GM12864 (cell line): ENCODE measurements at regions not wholly inside any gene's neighbourhood (a gene's known extent, or its start where the extent isn't known, plus 50 kb on each side); places are given as distances from the start of the nearest gene placed in this dataset.

Experiments used
- DNase-seq: peaks from one replicate; pipeline ENCODE4 v3.0.0-alpha.2; 2011; ENCODE audit warnings: low read depth
- H3K4me3 ChIP-seq: 2 replicates; pipeline ENCODE4 v1.5.1; 2011; ENCODE audit warnings: mild to moderate bottlenecking, low read depth, low read length, control low read depth
- TF ChIP-seq, protein P1 (sequence below): IDR thresholded peaks from 2 replicates; pipeline ENCODE4 v1.5.1; 2011; ENCODE audit warnings: low read depth, mild to moderate bottlenecking, moderate library complexity, low read length, control low read depth, inconsistent platforms; ENCODE audit errors: missing control alignments

DNA sequence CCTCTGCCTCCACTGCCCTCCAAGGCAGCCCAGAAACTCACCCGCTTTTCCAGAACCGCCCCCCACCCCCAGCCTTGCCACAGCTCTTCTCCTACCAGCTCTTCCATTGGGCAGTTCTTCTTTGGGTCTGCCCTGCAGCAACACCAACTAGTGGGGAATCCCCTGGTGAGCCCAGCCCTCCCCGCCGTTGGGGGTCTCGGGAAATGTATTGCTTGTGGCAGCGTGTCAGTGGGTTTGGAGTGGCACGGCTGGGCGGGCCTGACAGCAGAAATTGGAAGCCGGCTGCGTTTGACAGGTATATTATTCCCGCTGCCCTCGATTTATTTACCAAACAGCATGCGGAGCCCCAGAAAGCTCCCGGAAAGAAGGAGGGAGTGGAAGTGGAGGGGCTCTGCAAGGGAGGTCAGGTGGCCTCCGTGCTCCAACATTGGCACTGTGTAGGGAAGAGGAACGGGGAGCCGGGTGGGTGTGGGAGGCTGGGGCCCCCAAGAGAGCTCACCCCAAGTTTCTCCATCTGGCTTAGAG lies 65.2 kb upstream of the NECTIN1 start:
- TF ChIP-seq, protein P1, sequence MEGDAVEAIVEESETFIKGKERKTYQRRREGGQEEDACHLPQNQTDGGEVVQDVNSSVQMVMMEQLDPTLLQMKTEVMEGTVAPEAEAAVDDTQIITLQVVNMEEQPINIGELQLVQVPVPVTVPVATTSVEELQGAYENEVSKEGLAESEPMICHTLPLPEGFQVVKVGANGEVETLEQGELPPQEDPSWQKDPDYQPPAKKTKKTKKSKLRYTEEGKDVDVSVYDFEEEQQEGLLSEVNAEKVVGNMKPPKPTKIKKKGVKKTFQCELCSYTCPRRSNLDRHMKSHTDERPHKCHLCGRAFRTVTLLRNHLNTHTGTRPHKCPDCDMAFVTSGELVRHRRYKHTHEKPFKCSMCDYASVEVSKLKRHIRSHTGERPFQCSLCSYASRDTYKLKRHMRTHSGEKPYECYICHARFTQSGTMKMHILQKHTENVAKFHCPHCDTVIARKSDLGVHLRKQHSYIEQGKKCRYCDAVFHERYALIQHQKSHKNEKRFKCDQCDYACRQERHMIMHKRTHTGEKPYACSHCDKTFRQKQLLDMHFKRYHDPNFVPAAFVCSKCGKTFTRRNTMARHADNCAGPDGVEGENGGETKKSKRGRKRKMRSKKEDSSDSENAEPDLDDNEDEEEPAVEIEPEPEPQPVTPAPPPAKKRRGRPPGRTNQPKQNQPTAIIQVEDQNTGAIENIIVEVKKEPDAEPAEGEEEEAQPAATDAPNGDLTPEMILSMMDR = no peak
- DNase-seq = no peak
- H3K4me3 ChIP-seq = no peak overlapping the region

DNA sequence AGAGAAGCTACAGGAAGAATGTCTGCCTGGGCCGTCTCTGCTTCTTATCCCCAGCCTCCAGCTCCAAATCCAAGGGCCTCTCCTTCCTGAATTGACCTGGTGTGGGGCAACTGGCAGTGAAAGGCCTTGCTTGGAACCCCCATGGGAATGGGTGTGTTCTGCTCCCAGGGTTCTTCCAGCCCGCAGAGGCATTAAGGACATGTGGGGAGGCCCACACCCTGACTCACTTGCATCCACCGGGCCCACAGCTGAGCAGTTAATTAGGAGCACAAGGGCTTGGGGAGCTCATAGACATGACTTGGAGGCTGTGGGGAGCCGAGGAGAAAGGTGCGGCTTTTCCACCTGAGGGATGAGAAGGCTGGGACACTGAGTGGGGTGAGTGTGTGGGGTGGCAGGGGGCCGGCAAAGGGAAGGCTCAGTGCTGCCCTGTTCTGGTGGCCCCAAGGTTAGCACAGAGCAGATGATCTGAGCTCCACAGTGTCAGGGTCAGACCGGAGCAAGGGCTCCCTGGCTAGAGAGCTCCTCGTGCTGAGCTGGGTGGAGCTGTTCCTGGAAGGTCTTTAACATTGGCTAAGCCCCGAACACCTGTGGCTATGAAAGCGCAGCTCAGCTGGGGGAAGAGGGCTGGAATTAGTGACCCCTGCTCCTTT lies 64.5 kb upstream of the NECTIN1 start:
- H3K4me3 ChIP-seq = no peak overlapping the region
- TF ChIP-seq, protein P1 = no peak
- no peak for DNase-seq

DNA sequence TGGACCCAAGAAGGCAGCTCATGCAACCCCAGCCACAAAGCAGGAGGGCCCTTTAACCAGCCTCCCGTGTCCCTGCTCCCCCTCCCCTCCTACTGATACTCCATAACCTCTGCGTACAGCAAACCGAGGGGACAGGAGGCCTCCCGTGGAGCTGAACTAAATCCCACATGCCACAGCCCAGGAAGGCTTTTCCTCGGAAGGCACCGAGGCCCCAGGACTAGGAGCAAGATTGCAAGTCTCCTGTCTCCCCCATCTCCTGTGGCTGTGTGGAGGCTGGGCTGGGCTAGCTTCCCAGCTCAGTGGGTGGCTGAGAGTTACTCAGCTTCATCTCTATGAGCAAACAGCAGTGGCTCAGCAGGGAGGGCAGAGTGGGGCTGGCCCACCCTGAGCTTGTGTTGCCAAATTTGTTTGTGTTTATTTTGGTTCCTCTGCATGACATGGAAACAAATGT lies 62.7 kb upstream of the NECTIN1 start:
- H3K4me3 ChIP-seq = no peak overlapping the region
- no peak for DNase-seq
- TF ChIP-seq, protein P1 = no peak

DNA sequence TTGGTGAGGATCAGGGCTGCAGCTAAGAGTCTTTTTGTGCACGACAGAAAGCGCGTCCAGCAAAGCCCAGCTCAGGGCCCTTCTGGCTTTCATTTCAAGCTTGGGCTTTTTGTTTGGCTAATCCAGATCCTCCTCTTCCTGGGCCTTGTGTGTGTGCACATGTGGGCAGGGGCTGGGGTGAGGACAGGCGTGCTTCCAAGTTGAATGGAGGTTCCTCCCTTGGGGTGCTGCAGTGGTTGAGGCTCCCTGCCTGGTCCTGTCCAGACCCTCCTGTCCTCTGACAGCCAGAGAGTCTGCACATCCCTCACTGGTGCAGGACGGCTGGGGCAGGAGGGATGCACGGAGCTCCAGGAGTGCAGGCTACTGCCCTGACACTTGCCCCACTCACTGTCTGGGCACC lies 62.0 kb upstream of the NECTIN1 start:
- no peak overlapping the region for H3K4me3 ChIP-seq
- no peak for DNase-seq
- TF ChIP-seq, protein P1 = no peak

DNA sequence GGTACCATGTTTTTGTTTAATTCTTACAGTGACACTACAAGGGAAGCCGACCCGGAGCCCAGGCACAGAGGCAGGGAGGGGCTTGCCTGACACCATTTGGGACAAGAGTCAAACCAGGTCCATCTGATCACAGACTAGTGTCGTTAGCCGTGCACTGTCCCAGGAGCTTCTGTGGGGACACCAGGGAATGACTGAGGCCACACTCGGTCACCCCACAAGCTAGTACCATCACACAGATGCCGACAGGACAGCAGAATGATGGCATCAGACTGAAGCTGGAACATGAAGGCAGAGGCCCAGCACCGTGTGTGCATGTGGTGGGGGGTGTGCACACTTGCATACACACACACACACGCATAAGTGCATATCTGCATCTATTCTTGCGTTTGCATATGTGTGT lies 61.5 kb upstream of the NECTIN1 start:
- TF ChIP-seq, protein P1 = no peak
- H3K4me3 ChIP-seq = no peak overlapping the region
- DNase-seq = no peak

DNA sequence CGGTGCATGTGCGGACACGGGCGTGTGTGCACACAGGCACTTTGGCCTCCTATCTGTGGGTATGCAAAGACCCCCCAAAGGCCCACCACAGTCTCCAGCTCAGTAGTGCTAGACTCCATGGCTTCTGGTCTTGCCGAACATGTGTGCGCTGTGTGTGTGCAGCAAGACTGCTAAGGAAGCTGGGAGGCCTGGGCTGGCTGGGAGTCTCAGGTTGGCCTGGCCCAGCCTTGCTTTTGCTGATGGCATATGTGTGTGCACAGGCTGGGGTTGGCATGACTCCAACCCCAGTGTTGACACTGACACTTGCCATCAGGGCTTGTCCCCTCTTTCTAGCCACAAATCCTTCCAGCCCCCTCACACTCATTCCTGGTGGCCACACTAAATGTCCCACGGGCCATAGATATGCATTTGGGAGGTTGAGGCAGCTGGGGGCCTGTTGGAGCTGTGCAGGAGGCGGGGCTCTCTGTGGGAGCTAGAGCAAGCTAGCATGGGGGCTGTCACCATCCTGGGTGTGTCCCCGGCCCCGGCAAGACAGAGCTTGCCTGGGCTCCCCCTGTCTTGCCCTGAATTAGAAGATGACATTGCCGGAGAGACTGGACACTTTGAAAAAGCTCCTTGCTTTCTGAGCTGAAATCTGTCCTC lies 60.9 kb upstream of the NECTIN1 start:
- no peak overlapping the region for H3K4me3 ChIP-seq
- DNase-seq = no peak
- TF ChIP-seq, protein P1 = no peak

DNA sequence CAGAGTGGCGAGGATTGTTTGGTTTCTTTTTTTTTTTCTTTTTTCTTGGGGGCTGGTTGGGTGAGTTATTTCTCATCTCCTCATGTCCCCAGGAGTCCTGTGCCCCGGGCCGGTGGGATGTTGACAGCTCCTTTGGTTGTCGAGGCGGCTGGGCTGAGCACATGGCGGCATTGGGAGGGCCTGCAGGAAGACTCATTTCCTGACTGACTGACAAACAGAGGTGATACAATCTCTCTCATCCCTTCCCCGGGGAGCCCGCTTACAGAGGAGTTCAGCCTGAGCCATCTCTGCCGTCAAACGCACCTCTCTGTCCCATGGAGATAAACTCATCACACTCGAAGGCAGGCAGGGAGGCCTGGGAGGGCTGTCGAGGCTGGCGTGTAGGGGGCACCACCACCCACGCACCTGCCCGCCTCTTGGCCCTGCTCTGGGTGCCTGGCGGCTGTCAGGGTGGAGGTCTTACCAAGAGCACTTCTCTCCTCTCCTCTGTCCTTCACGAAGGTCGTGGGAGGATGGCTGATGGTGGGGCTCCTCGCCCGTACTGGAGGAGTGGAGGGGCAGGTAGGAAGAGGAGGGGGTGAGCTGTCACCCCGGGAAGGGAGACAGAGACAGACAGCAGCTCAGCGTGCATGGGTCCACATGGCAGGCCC lies 60.0 kb upstream of the NECTIN1 start:
- TF ChIP-seq, protein P1 = no peak
- DNase-seq = no peak
- H3K4me3 ChIP-seq = no peak overlapping the region
